H9 (cell line): ENCODE measurements at regions not wholly inside any gene's neighbourhood (a gene's known extent, or its start where the extent isn't known, plus 50 kb on each side); places are given as distances from the start of the nearest gene placed in this dataset.

Experiments used
- DNase-seq: peaks from one replicate; pipeline ENCODE4 v3.0.0-alpha.2; 2017
- H2AFZ ChIP-seq: one replicate; pipeline ENCODE4 v1.6.1; 2013; ENCODE audit warnings: mild to moderate bottlenecking, low read length, control low read depth, moderate library complexity
- H2AK5ac ChIP-seq: 2 replicates; pipeline ENCODE4 v1.6.1; 2013; ENCODE audit warnings: low read length, control low read depth, mixed read lengths; ENCODE audit not compliant: insufficient read length
- H2BK120ac ChIP-seq: one replicate; pipeline ENCODE4 v1.6.1; 2013; ENCODE audit warnings: low read depth, mild to moderate bottlenecking, low read length, control low read depth, inconsistent platforms; ENCODE audit not compliant: poor library complexity, severe bottlenecking
- H2BK12ac ChIP-seq: 2 replicates; pipeline ENCODE4 v1.6.1; 2013; ENCODE audit warnings: low read length, control low read depth, mixed read lengths, low read depth; ENCODE audit not compliant: insufficient read length
- H2BK15ac ChIP-seq: 2 replicates; pipeline ENCODE4 v1.6.1; 2013; ENCODE audit warnings: low read depth, low read length, control low read depth
- H2BK20ac ChIP-seq: one replicate; pipeline ENCODE4 v1.6.1; 2013; ENCODE audit warnings: low read depth, mild to moderate bottlenecking, low read length, control low read depth, inconsistent platforms; ENCODE audit not compliant: poor library complexity, severe bottlenecking
- H2BK5ac ChIP-seq: 2 replicates; pipeline ENCODE4 v1.6.1; 2013; ENCODE audit warnings: low read length, control low read depth, mixed read lengths; ENCODE audit not compliant: insufficient read length
- H3K14ac ChIP-seq: 2 replicates; pipeline ENCODE4 v1.6.1; 2013; ENCODE audit warnings: low read length, control low read depth; ENCODE audit not compliant: insufficient read depth
- H3K18ac ChIP-seq: 2 replicates; pipeline ENCODE4 v1.6.1; 2013; ENCODE audit warnings: low read depth, mild to moderate bottlenecking, mixed read lengths, low read length, control low read depth; ENCODE audit not compliant: insufficient read length
- H3K23ac ChIP-seq: 2 replicates; pipeline ENCODE4 v1.6.1; 2013; ENCODE audit warnings: low read length, control low read depth, mixed read lengths, low read depth; ENCODE audit not compliant: insufficient read length
- H3K23me2 ChIP-seq: 2 replicates; pipeline ENCODE4 v1.6.1; 2013; ENCODE audit warnings: low read depth, mild to moderate bottlenecking, mixed read lengths, low read length, control low read depth; ENCODE audit not compliant: insufficient read length, poor library complexity, severe bottlenecking
- H3K27ac ChIP-seq: 2 replicates; pipeline ENCODE4 v1.5.1; 2013; ENCODE audit warnings: low read length, control low read depth, mixed read lengths, low read depth; ENCODE audit not compliant: insufficient read length
- H3K27me3 ChIP-seq: 2 replicates; pipeline ENCODE4 v1.6.1; 2013; ENCODE audit warnings: low read length, control low read depth, inconsistent platforms; ENCODE audit not compliant: insufficient read depth
- H3K4ac ChIP-seq: 2 replicates; pipeline ENCODE4 v1.6.1; 2013; ENCODE audit warnings: low read depth, mild to moderate bottlenecking, control low read depth, inconsistent platforms, low read length, moderate library complexity
- H3K4me1 ChIP-seq: 2 replicates; pipeline ENCODE4 v1.6.1; 2013; ENCODE audit warnings: low read length, control low read depth, inconsistent platforms; ENCODE audit not compliant: insufficient read depth
- H3K4me2 ChIP-seq: 2 replicates; pipeline ENCODE4 v1.6.1; 2013; ENCODE audit warnings: low read length, control low read depth, mixed read lengths; ENCODE audit not compliant: insufficient read length, insufficient read depth
- H3K56ac ChIP-seq: 2 replicates; pipeline ENCODE4 v1.6.1; 2013; ENCODE audit warnings: low read depth, mild to moderate bottlenecking, mixed read lengths, low read length, control low read depth; ENCODE audit not compliant: insufficient read length
- H3K79me1 ChIP-seq: 2 replicates; pipeline ENCODE4 v1.6.1; 2013; ENCODE audit warnings: low read depth, mild to moderate bottlenecking, moderate library complexity, low read length, control low read depth, inconsistent platforms; ENCODE audit not compliant: insufficient read depth, poor library complexity, severe bottlenecking
- H3K79me2 ChIP-seq: 2 replicates; pipeline ENCODE4 v1.6.1; 2013; ENCODE audit warnings: low read length, control low read depth, inconsistent platforms; ENCODE audit not compliant: insufficient read depth
- H3K9ac ChIP-seq: 2 replicates; pipeline ENCODE4 v1.6.1; 2013; ENCODE audit warnings: low read length, control low read depth, mixed read lengths; ENCODE audit not compliant: insufficient read length; ENCODE audit errors: extremely low read depth
- H3K9me3 ChIP-seq: one replicate; pipeline ENCODE4 v1.6.1; 2013; ENCODE audit warnings: low read depth, low read length, inconsistent platforms; ENCODE audit not compliant: control insufficient read depth
- H3T11ph ChIP-seq: one replicate; pipeline ENCODE4 v1.6.1; 2013; ENCODE audit warnings: mild to moderate bottlenecking, low read length, control low read depth, inconsistent platforms
- H4K20me1 ChIP-seq: one replicate; pipeline ENCODE4 v1.6.1; 2013; ENCODE audit not compliant: control insufficient read depth, insufficient read length, insufficient read depth
- H4K5ac ChIP-seq: 2 replicates; pipeline ENCODE4 v1.6.1; 2013; ENCODE audit warnings: low read depth, mild to moderate bottlenecking, mixed read lengths, low read length, control low read depth; ENCODE audit not compliant: insufficient read length
- H4K8ac ChIP-seq: replicated peaks from 2 replicates; pipeline ENCODE4 v1.6.1; 2013; ENCODE audit warnings: low read length, control low read depth, mixed read lengths, low read depth; ENCODE audit not compliant: insufficient read length
- H4K91ac ChIP-seq: 2 replicates; pipeline ENCODE4 v1.6.1; 2013; ENCODE audit warnings: low read depth, mild to moderate bottlenecking, moderate library complexity, mixed read lengths, low read length, control low read depth; ENCODE audit not compliant: insufficient read length
- H3K27ac Mint-ChIP-seq, 3 experiments: 2 replicates in 2 of 3; 3 replicates in 1 of 3; pipeline ENCODE4 v1.8.0; 2020 to 2021; ENCODE audit warnings: mixed read lengths in 3 of 3, mild to moderate bottlenecking in 1 of 3, moderate library complexity in 1 of 3
- H3K27me3 Mint-ChIP-seq: 2 replicates; pipeline ENCODE4 v1.8.0; 2021; ENCODE audit warnings: low read depth, mild to moderate bottlenecking, moderate library complexity, mixed read lengths
- H3K36me3 Mint-ChIP-seq, 3 experiments: 2 replicates in 2 of 3; 3 replicates in 1 of 3; pipeline ENCODE4 v1.8.0; 2020 to 2021; ENCODE audit warnings: low read depth in 3 of 3, mixed read lengths in 3 of 3; ENCODE audit not compliant: insufficient read depth in 1 of 3
- H3K4me1 Mint-ChIP-seq, 2 experiments: 2 replicates each; pipeline ENCODE4 v1.8.0; 2020; ENCODE audit warnings: mixed read lengths in 2 of 2
- H3K4me3 Mint-ChIP-seq, 2 experiments: 2 replicates in 1 of 2; 3 replicates in 1 of 2; pipeline ENCODE4 v1.8.0; 2020 to 2021; ENCODE audit warnings: mild to moderate bottlenecking in 2 of 2, mixed read lengths in 2 of 2, moderate library complexity in 1 of 2
- H3K9me3 Mint-ChIP-seq, 2 experiments: 2 replicates in 1 of 2; 3 replicates in 1 of 2; pipeline ENCODE4 v1.8.0; 2020; ENCODE audit warnings: mild to moderate bottlenecking in 2 of 2, mixed read lengths in 2 of 2, moderate library complexity in 1 of 2
- WGBS: extraction: QIAGEN DNeasy Blood & Tissue Kit; methylation state at CpG from one replicate; pipeline ENCODE4 v1.1.7; 2013; ENCODE audit warnings: missing lambda C conversion rate, low lambda C conversion rate, mixed read lengths; ENCODE audit not compliant: insufficient read length; ENCODE audit errors: extremely low coverage; 5-methylcytosine and 5-hydroxymethylcytosine counted together
- TF ChIP-seq, protein P1 (sequence below): fragments of 200-600 bp; sonication (generic); conservative IDR thresholded peaks from 3 replicates; pipeline ENCODE4 v1.8.0; 2021; ENCODE audit warnings: antibody characterized with exemption, mild to moderate bottlenecking

DNA sequence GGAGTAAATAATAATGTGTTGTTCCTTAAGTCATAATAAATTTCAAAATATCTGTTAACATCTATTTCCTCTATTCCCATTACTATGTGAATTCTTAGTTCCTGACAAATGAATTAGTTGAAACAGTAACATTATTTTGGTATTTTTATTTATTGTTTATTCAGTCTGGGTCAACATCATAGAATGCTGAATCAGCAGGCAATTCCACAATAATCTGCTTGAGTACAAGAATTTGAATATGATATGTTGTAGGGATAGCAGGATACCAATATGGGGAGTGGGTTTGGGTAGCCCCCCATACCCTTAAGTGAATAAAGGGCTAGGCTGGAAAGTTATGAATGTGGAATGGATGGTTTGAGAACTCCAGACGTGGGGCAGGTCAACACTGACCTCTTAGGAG is 373.2 kb upstream of the CHD6 start:
- no peaks in the 10 kb centered on the region for H3K23me2 ChIP-seq
- H3K9ac ChIP-seq: no peak overlapping the region
- H2BK120ac ChIP-seq: no peak overlapping the region
- no peak overlapping the region for H3T11ph ChIP-seq
- Mint-ChIP-seq H3K36me3 (no peaks in the 10 kb centered on the region; a peak in 2 of 7 replicates), H3K27ac (no peak overlapping the region), H3K27me3 (peaks cover 5% of the 10 kb centered on the region), H3K9me3 (peaks cover 3 to 4% of the 10 kb centered on the region in 2 experiments; a peak in 2 of 5 replicates), H3K4me1 (peaks cover 0 to 5% of the 10 kb centered on the region in 2 experiments; a peak in 2 of 4 replicates), H3K4me3 (no peak overlapping the region)
- H2AK5ac ChIP-seq: no peak overlapping the region
- no peak overlapping the region for H2BK20ac ChIP-seq
- no peak overlapping the region for H2BK15ac ChIP-seq
- H3K27ac ChIP-seq: no peak overlapping the region
- no peak overlapping the region for H3K56ac ChIP-seq
- no peak overlapping the region for H2BK12ac ChIP-seq
- no peaks in the 10 kb centered on the region for H3K4me1 ChIP-seq
- no peaks in the 10 kb centered on the region for H3K79me1 ChIP-seq
- H3K9me3 ChIP-seq: no peaks in the 10 kb centered on the region
- no CpG with 5 or more reads among the region's 1 CpG for WGBS
- no peaks in the 10 kb centered on the region for H3K27me3 ChIP-seq
- no peak overlapping the region for H4K5ac ChIP-seq
- no peak overlapping the region for H4K91ac ChIP-seq
- H3K4ac ChIP-seq: no peak overlapping the region
- no peak overlapping the region for H3K14ac ChIP-seq
- no peak overlapping the region for H3K4me2 ChIP-seq
- H3K79me2 ChIP-seq: no peaks in the 10 kb centered on the region
- H4K8ac ChIP-seq: no peak overlapping the region
- DNase-seq: no peak
- H2BK5ac ChIP-seq: no peak overlapping the region
- TF ChIP-seq, protein P1, sequence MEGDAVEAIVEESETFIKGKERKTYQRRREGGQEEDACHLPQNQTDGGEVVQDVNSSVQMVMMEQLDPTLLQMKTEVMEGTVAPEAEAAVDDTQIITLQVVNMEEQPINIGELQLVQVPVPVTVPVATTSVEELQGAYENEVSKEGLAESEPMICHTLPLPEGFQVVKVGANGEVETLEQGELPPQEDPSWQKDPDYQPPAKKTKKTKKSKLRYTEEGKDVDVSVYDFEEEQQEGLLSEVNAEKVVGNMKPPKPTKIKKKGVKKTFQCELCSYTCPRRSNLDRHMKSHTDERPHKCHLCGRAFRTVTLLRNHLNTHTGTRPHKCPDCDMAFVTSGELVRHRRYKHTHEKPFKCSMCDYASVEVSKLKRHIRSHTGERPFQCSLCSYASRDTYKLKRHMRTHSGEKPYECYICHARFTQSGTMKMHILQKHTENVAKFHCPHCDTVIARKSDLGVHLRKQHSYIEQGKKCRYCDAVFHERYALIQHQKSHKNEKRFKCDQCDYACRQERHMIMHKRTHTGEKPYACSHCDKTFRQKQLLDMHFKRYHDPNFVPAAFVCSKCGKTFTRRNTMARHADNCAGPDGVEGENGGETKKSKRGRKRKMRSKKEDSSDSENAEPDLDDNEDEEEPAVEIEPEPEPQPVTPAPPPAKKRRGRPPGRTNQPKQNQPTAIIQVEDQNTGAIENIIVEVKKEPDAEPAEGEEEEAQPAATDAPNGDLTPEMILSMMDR: no peak
- H3K18ac ChIP-seq: no peak overlapping the region
- no peak overlapping the region for H3K23ac ChIP-seq
- no peak overlapping the region for H2AFZ ChIP-seq
- no peaks in the 10 kb centered on the region for H4K20me1 ChIP-seq
